Activated T-helper 1 cell treated with anti-CD3 and anti-CD28 coated beads, Interleukin-12 subunit alpha, Interleukin-12 subunit beta, Interleukin-2, Interleukin-4 antibody, amounts not matched to agents 30 ng/mL and 10 ng/mL and 1 ng/mL, durations not matched to agents 14 hours and 24 hours and 36 hours (primary cell): ENCODE measurements at regions not wholly inside any gene's neighbourhood (a gene's known extent, or its start where the extent isn't known, plus 50 kb on each side); places are given as distances from the start of the nearest gene placed in this dataset.
"Not testable (repeated sequence)": the region's sequence is repeated elsewhere in the genome, so short reads cannot be mapped to it uniquely, and the experiment has no call there.

ENCODE experiments used
- DNase-seq: peaks from one replicate; pipeline ENCODE4 v3.0.0; 2021; ENCODE audit warnings: low spot score
- H3K27ac Mint-ChIP-seq: one replicate; pipeline ENCODE4 v1.8.0; 2021; ENCODE audit warnings: mild to moderate bottlenecking, mixed read lengths
- H3K27me3 Mint-ChIP-seq: one replicate; pipeline ENCODE4 v1.8.0; 2022; ENCODE audit warnings: mild to moderate bottlenecking, moderate library complexity, mixed read lengths; ENCODE audit not compliant: insufficient read depth
- H3K36me3 Mint-ChIP-seq: one replicate; pipeline ENCODE4 v1.8.0; 2021; ENCODE audit warnings: low read depth, mixed read lengths
- H3K4me1 Mint-ChIP-seq: one replicate; pipeline ENCODE4 v1.8.0; 2021; ENCODE audit warnings: low read depth, mixed read lengths
- H3K4me3 Mint-ChIP-seq: one replicate; pipeline ENCODE4 v1.8.0; 2021; ENCODE audit warnings: mild to moderate bottlenecking, moderate library complexity, mixed read lengths
- H3K9me3 Mint-ChIP-seq: one replicate; pipeline ENCODE4 v1.8.0; 2021; ENCODE audit warnings: mixed read lengths
- intact Hi-C: fragments of 100-400 bp; cut with micrococcal nuclease; formaldehyde crosslinking; loops from one replicate; pipeline ENCODE4 v1.15.1; 2024

GRCh38 chr2:89979826-89980537 lies 1288.5 kb downstream of the RPIA start:
- H3K4me3 Mint-ChIP-seq, H3K36me3 Mint-ChIP-seq, H3K9me3 Mint-ChIP-seq, DNase-seq, intact Hi-C loops, H3K4me1 Mint-ChIP-seq, H3K27ac Mint-ChIP-seq, H3K27me3 Mint-ChIP-seq: not testable (repeated sequence)

DNA sequence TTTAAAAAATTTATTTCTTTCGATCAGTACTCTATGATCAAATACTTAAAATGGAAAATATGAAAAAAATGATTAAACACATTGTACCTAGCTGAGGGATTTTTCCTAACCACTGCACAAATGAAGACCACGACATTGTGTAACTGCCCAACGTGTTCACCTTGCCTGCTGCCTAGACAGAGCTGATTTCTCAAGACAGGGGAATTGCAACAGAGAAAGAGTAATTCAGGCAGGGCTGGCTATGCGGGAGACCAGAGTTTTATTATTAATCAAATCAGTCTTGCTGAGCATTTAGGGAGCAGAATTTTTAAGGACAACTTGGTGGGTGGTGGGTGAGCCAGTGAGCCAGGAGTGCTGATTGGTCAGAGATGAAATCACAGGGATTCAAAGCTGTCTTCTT lies 1290.8 kb downstream of the RPIA start:
- H3K27ac Mint-ChIP-seq, H3K9me3 Mint-ChIP-seq, H3K36me3 Mint-ChIP-seq, H3K4me3 Mint-ChIP-seq, DNase-seq, H3K27me3 Mint-ChIP-seq, H3K4me1 Mint-ChIP-seq, intact Hi-C loops: not testable (repeated sequence)

DNA sequence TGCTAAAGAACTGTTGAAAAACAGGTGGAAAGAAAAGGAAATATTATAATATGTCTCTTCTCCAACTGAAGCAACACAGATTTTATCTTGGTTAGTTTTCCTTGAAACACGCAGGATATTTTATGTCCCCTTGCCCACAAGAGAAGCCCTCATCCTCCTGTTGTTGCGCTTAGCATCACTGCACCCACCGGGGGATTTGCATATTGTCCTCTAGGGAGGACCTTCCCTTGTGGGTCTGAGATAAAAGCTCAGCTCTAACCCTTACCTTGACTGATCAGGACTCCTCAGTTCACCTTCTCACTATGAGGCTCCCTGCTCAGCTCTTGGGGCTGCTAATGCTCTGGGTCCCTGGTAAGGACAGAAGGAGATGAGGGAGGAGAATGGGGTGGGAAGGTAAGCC lies 1294.2 kb downstream of the RPIA start:
- H3K4me3 Mint-ChIP-seq, H3K27ac Mint-ChIP-seq, DNase-seq, intact Hi-C loops, H3K9me3 Mint-ChIP-seq, H3K4me1 Mint-ChIP-seq, H3K36me3 Mint-ChIP-seq, H3K27me3 Mint-ChIP-seq: not testable (repeated sequence)

DNA sequence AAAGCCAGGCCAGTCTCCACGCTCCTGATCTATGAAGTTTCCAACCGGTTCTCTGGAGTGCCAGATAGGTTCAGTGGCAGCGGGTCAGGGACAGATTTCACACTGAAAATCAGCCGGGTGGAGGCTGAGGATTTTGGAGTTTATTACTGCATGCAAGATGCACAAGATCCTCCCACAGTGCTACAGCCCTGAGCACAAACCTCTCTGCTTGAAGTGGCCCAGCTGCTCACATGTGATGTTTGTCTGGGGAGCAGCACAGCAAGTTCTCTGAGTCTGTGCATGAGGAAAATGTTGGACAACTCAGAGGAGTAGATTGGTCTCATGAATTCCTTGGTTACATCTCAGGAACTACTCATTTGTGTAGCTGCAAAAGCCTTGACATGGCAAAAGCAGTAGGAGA lies 1295.1 kb downstream of the RPIA start:
- DNase-seq, H3K4me3 Mint-ChIP-seq, intact Hi-C loops, H3K27me3 Mint-ChIP-seq, H3K9me3 Mint-ChIP-seq, H3K27ac Mint-ChIP-seq, H3K36me3 Mint-ChIP-seq, H3K4me1 Mint-ChIP-seq: not testable (repeated sequence)

DNA sequence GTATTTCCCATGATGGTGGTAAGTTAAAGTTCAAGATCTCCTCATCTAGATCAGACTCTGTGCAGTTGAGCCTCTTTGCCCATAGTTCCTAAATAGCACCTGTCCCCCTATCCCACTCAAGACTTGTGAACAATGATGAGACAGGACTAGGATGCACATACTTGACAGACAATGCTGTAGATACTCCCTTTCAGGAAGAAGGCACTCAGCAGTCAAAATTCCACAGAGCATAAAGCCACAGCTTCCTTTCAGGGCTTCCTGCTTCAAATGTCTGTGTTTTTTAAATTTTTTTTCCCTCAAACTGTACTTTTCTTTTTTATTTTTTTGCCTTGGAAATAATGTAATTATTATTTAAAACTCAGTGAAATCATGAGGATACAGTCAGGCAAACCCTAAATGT lies 1305.3 kb downstream of the RPIA start:
- H3K4me1 Mint-ChIP-seq, DNase-seq, H3K9me3 Mint-ChIP-seq, H3K4me3 Mint-ChIP-seq, H3K36me3 Mint-ChIP-seq, H3K27ac Mint-ChIP-seq, intact Hi-C loops, H3K27me3 Mint-ChIP-seq: not testable (repeated sequence)

DNA sequence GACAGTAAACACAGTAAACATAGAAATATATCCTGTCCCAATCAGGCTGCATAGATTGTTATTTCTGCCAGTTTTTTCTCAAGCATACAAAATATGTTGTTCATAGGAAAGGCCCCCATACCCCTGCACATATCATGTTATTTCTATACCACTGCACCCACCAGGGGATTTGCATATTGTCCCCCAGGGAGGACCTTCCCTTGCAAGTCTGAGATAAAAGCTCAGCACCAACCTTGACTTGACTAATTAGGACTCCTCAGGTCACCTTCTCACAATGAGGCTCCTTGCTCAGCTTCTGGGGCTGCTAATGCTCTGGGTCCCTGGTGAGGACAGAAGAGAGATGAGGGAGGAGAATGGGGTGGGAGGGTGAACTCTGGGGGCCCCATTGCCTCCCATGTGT lies 1313.1 kb downstream of the RPIA start:
- H3K4me1 Mint-ChIP-seq, H3K4me3 Mint-ChIP-seq, DNase-seq, intact Hi-C loops, H3K27me3 Mint-ChIP-seq, H3K9me3 Mint-ChIP-seq, H3K27ac Mint-ChIP-seq, H3K36me3 Mint-ChIP-seq: not testable (repeated sequence)

DNA sequence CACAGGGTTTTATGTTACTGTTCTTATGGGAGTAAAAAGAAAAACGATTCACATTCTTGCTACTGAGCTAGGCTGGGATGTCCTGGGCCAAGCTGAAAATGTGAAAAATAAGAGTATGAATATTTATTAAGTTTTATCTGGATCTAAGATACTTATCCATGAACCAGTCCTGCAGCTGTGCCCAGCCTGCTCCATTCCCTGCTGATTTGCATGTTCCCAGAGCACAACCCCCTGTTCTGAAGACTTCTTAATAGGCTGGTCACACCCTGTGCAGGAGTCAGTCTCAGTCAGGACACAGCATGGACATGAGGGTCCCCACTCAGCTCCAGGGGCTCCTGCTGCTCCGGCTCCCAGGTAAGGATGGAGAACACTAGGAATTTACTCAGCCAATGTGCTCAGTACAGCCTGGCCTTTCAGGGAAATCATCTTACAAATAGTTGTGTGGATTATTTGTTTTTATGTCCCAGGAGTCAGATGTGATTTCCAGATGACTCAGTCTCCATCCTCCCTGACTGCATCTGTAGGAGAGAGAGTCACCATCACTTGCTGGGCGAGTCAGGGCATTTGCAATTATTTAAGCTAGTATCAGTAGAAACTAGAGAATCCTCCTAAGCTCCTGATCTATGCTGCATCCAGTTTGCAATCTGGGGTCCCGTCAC lies 1319.1 kb downstream of the RPIA start:
- H3K9me3 Mint-ChIP-seq, H3K27ac Mint-ChIP-seq, H3K4me1 Mint-ChIP-seq, H3K4me3 Mint-ChIP-seq, H3K36me3 Mint-ChIP-seq, intact Hi-C loops, DNase-seq, H3K27me3 Mint-ChIP-seq: not testable (repeated sequence)

DNA sequence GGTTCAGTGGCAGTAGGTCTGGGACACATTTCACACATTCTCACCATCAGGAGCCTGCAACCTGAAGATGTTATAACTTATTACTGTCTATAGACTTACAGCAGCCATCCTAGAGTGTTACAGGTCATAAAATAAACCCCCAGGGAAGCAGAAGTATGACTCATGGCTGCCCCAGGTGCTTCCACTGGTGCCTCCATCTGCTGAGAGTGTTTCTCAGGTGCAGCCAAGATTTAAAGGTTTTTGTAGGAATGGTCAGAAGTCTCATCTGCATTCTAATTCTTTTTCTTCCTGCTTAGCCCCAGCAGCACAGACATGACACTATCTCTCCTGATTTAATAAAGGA lies 1319.6 kb downstream of the RPIA start:
- intact Hi-C loops, H3K4me1 Mint-ChIP-seq, H3K4me3 Mint-ChIP-seq, H3K27ac Mint-ChIP-seq, H3K9me3 Mint-ChIP-seq, H3K27me3 Mint-ChIP-seq, H3K36me3 Mint-ChIP-seq, DNase-seq: not testable (repeated sequence)

GRCh38 chr2:90019908-90020307 lies 1328.4 kb downstream of the RPIA start:
- H3K4me3 Mint-ChIP-seq, H3K27me3 Mint-ChIP-seq, H3K9me3 Mint-ChIP-seq, H3K27ac Mint-ChIP-seq, H3K4me1 Mint-ChIP-seq, H3K36me3 Mint-ChIP-seq, intact Hi-C loops, DNase-seq: not testable (repeated sequence)

DNA sequence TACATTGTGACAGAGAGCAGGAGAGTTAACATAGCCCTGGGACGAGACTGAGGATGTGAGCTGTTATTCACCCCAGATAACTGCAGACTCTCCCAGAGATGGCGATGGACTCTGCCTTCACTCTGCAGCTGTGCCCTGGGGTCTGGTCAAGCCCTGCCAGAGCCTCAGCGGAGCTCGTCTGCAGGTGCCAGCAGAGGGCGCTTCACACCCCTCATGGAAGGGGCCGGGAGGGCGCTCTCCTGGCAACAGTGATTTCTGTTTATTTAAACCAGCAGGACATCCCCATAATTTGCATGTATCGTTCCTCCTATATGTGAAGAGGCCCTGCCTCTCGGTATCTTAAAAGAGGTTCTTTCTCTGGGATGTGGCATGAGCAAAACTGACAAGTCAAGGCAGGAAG lies 1329.8 kb downstream of the RPIA start:
- H3K36me3 Mint-ChIP-seq, DNase-seq, H3K4me1 Mint-ChIP-seq, H3K4me3 Mint-ChIP-seq, intact Hi-C loops, H3K27me3 Mint-ChIP-seq, H3K9me3 Mint-ChIP-seq, H3K27ac Mint-ChIP-seq: not testable (repeated sequence)

GRCh38 chr2:90027231-90027643 lies 1335.8 kb downstream of the RPIA start:
- H3K4me1 Mint-ChIP-seq, H3K36me3 Mint-ChIP-seq, H3K9me3 Mint-ChIP-seq, DNase-seq, H3K27ac Mint-ChIP-seq, intact Hi-C loops, H3K27me3 Mint-ChIP-seq, H3K4me3 Mint-ChIP-seq: not testable (repeated sequence)

DNA sequence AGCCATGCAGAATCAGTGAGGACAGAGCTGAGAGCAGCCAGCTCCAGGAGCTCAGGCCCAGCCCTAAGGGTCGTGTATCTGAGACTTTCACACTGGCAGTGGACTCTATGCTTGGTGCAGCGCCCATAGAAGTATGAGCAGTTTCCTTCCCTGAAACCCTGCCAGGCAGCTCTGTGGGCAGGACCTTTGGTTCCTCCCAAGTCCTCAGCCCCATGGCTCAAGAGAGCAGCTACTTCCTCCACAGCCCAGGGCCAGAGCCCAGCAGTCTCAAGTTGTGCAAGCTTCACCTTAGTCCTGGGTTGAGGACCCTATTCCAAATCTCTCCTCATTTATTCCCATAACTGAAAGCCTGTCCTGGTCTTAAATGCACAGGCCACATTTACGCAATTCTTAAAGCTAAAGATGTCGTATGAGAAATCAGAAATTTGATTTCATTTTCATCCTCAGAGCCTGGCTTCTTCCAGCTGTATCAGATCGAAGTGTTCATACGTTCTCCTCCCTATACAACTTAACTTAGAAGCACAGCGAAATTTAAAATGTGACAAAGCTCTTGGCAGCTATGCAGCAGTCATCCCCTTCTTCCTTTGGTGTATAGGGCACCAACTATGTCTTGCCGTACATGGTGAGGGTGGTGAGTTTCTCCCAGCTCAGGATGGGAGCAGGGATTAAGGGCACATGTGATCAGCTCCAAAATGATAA lies 1337.1 kb downstream of the RPIA start:
- H3K27me3 Mint-ChIP-seq, H3K36me3 Mint-ChIP-seq, H3K4me3 Mint-ChIP-seq, DNase-seq, intact Hi-C loops, H3K27ac Mint-ChIP-seq, H3K4me1 Mint-ChIP-seq, H3K9me3 Mint-ChIP-seq: not testable (repeated sequence)

DNA sequence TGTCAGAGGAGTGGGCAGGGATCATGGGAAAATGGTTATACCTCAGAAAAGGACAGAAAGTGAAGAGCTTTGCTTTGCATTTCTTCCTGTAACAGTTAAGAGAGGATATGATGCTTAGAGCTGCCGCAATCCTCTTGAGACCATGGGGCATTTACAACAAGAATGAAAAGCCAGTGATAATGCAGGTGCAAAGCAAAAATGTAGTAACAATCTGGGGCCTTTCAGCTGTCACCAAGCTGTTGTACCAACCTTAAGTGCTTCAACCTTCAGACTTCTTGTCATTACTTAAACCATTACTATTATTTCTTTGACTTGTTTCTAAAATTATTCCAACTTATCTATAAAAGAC lies 1337.6 kb downstream of the RPIA start:
- H3K27ac Mint-ChIP-seq, intact Hi-C loops, H3K4me3 Mint-ChIP-seq: not testable (repeated sequence)

More for the DNA sequence above, 1337.6 kb downstream of the RPIA start:
- DNase-seq, H3K9me3 Mint-ChIP-seq, H3K4me1 Mint-ChIP-seq, H3K27me3 Mint-ChIP-seq, H3K36me3 Mint-ChIP-seq: not testable (repeated sequence)
